C4-2B (cell line): ENCODE measurements at regions not wholly inside any gene's neighbourhood (a gene's known extent, or its start where the extent isn't known, plus 50 kb on each side); places are given as distances from the start of the nearest gene placed in this dataset.

Experiments
- CTCF ChIP-seq: fragments of 450-650 bp; conservative IDR thresholded peaks from 2 replicates; pipeline ENCODE4 v1.5.1; 2017; ENCODE audit warnings: mild to moderate bottlenecking
- ZFX ChIP-seq: fragments of 450-650 bp; IDR thresholded peaks from 2 replicates; pipeline ENCODE4 v1.6.1; 2017

- TF ChIP-seq CTCF (no peak), ZFX (no peak)
These were observed 424.4 kb downstream of the DSEL start for GRCh38 chr18:67092141-67092540.
